Vagina (tissue), 2 donors: ENCODE measurements at regions not wholly inside any gene's neighbourhood (a gene's known extent, or its start where the extent isn't known, plus 50 kb on each side); places are given as distances from the start of the nearest gene placed in this dataset.

Source experiments
- POLR2A ChIP-seq, 2 donors: fragments of 450-650 bp; IDR thresholded peaks; one replicate each; pipeline ENCODE4 v1.6.1; 2017; ENCODE audit warnings: antibody characterized with exemption in 2 of 2, mild to moderate bottlenecking in 2 of 2, moderate library complexity in 2 of 2
- POLR2AphosphoS5 ChIP-seq, 2 donors: sonication (generic); formaldehyde crosslinking; IDR thresholded peaks; one replicate each; pipeline ENCODE4 v1.9.0; 2017; ENCODE audit warnings: antibody characterized with exemption in 2 of 2, mild to moderate bottlenecking in 2 of 2, low read depth in 1 of 2; ENCODE audit not compliant: insufficient read depth in 1 of 2
- TF ChIP-seq, protein P1 (sequence below), 3 experiments: fragments of 450-650 bp in 2 of 3; fragments of 200-600 bp in 1 of 3; sonication (generic) in 1 of 3; IDR thresholded peaks; one replicate each; pipeline ENCODE4 v1.5.1; 2017 to 2019; ENCODE audit warnings: antibody characterized with exemption in 3 of 3, mild to moderate bottlenecking in 2 of 3, moderate library complexity in 2 of 3

- TF ChIP-seq, protein P1, sequence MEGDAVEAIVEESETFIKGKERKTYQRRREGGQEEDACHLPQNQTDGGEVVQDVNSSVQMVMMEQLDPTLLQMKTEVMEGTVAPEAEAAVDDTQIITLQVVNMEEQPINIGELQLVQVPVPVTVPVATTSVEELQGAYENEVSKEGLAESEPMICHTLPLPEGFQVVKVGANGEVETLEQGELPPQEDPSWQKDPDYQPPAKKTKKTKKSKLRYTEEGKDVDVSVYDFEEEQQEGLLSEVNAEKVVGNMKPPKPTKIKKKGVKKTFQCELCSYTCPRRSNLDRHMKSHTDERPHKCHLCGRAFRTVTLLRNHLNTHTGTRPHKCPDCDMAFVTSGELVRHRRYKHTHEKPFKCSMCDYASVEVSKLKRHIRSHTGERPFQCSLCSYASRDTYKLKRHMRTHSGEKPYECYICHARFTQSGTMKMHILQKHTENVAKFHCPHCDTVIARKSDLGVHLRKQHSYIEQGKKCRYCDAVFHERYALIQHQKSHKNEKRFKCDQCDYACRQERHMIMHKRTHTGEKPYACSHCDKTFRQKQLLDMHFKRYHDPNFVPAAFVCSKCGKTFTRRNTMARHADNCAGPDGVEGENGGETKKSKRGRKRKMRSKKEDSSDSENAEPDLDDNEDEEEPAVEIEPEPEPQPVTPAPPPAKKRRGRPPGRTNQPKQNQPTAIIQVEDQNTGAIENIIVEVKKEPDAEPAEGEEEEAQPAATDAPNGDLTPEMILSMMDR (IDR thresholded peaks at IDR 0.05) = no peak
- TF ChIP-seq POLR2A (IDR thresholded peaks at IDR 0.05) (no peak), POLR2AphosphoS5 (IDR thresholded peaks at IDR 0.05; ENCODE audit: insufficient read depth in 1 of 2, low read depth in 1 of 2) (no peak)
Measured at GRCh38 chr5:155264809-155265208, 251.3 kb downstream of the KIF4B start.
